ENCODE measurements at regions not wholly inside any gene's neighbourhood (a gene's known extent, or its start where the extent isn't known, plus 50 kb on each side); places are given as distances from the start of the nearest gene placed in this dataset.

DNA sequence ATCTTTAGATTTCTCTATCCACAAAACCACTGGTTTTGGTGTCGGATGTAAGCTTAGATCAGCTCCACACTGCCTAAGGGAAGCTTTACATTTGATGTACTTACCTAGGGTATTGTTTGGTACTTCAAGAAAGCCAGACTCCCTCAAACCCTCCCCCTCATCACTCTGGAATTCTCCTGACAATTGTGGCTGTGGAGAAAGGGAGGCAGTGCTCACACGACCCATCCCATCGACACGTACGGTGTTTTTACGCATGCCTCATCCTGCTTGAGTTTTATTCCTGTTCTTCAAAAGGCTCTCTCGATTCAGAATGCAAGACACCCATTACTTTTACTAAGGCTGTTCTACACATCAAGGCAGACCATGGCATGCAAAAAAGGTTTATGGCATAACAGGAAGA is 67.3 kb upstream of the ONECUT1 start:
- Histone ChIP-seq H3K4me1 (replicated peaks) (no peaks in the 10 kb centered on the region), H3K9me3 (no peaks in the 10 kb centered on the region), H3K4me3 (no peak overlapping the region), H3K27ac (no peak overlapping the region), H3K27me3 (replicated peaks; ENCODE audit: insufficient read depth) (peaks cover 5% of the 10 kb centered on the region), H3K36me3 (no peaks in the 10 kb centered on the region)
- TF ChIP-seq POLR2AphosphoS5 (IDR thresholded peaks at IDR 0.05) (no peak), POLR2A (IDR thresholded peaks at IDR 0.05) (no peak)
- TF ChIP-seq, protein P1, sequence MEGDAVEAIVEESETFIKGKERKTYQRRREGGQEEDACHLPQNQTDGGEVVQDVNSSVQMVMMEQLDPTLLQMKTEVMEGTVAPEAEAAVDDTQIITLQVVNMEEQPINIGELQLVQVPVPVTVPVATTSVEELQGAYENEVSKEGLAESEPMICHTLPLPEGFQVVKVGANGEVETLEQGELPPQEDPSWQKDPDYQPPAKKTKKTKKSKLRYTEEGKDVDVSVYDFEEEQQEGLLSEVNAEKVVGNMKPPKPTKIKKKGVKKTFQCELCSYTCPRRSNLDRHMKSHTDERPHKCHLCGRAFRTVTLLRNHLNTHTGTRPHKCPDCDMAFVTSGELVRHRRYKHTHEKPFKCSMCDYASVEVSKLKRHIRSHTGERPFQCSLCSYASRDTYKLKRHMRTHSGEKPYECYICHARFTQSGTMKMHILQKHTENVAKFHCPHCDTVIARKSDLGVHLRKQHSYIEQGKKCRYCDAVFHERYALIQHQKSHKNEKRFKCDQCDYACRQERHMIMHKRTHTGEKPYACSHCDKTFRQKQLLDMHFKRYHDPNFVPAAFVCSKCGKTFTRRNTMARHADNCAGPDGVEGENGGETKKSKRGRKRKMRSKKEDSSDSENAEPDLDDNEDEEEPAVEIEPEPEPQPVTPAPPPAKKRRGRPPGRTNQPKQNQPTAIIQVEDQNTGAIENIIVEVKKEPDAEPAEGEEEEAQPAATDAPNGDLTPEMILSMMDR (IDR thresholded peaks at IDR 0.05) = no peak
- 40% methylated on average over 7 of the region's 7 CpGs for WGBS
- intact Hi-C loops (cut with DNase I) = no loop called here
- DNase-seq (ENCODE audit: low spot score) = no peak

DNA sequence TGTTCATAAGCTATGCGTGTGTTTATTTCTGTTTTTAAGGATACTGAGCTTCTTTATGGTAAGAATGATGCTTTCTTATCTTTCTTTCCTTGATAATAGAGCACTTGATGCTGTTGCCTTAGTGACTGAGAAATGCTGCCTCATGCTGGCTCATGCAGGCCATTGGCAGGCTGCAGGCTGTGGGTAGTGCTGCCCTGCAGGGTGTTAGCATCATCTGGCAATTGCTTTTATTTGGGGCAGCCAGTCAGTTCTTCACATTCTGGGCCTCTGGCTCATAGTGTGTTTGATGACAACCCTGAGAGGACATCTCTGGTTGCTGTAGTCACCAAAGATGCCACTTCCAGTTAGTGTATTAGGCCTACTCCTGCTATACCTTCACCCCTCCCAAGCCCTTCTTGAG is 66.2 kb upstream of the ONECUT1 start:
- H3K27ac ChIP-seq = no peak overlapping the region
- 92% methylated on average over 1 of the region's 1 CpG for WGBS

GRCh38 chr15:52855157-52855556 is 65.0 kb upstream of the ONECUT1 start:
- TF ChIP-seq POLR2AphosphoS5 (IDR thresholded peaks at IDR 0.05) (no peak), POLR2A (IDR thresholded peaks at IDR 0.05) (no peak)
- TF ChIP-seq, protein P1 (IDR thresholded peaks at IDR 0.05) = no peak
- no peaks in the 10 kb centered on the region for H3K36me3 ChIP-seq
- no peak for DNase-seq (ENCODE audit: low spot score)
- no peaks in the 10 kb centered on the region for H3K4me1 ChIP-seq (replicated peaks)
- intact Hi-C loops (cut with DNase I) = no loop called here
- no peak overlapping the region for H3K27ac ChIP-seq
- no peaks in the 10 kb centered on the region for H3K9me3 ChIP-seq
- peaks cover 5% of the 10 kb centered on the region for H3K27me3 ChIP-seq (replicated peaks; ENCODE audit: insufficient read depth)
- no peak overlapping the region for H3K4me3 ChIP-seq
- WGBS = 44% methylated on average over 3 of the region's 3 CpGs

More for the DNA sequence above, 66.2 kb upstream of the ONECUT1 start:
- Histone ChIP-seq H3K4me3 (no peak overlapping the region), H3K27me3 (replicated peaks; ENCODE audit: insufficient read depth) (peaks cover 5% of the 10 kb centered on the region), H3K9me3 (no peaks in the 10 kb centered on the region), H3K4me1 (replicated peaks) (no peaks in the 10 kb centered on the region), H3K36me3 (no peaks in the 10 kb centered on the region)
- no peak for DNase-seq (ENCODE audit: low spot score)
- TF ChIP-seq, protein P1 (IDR thresholded peaks at IDR 0.05) = no peak
- no peak for TF ChIP-seq POLR2AphosphoS5 (IDR thresholded peaks at IDR 0.05)
- no peak for TF ChIP-seq POLR2A (IDR thresholded peaks at IDR 0.05)
- intact Hi-C loops (cut with DNase I) = no loop called here

GRCh38 chr15:52844823-52845222 is 54.7 kb upstream of the ONECUT1 start:
- Histone ChIP-seq H3K4me3 (no peak overlapping the region), H3K36me3 (no peaks in the 10 kb centered on the region), H3K9me3 (no peaks in the 10 kb centered on the region), H3K27me3 (replicated peaks; ENCODE audit: insufficient read depth) (no peaks in the 10 kb centered on the region), H3K4me1 (replicated peaks) (no peaks in the 10 kb centered on the region), H3K27ac (no peak overlapping the region)
- intact Hi-C loops (cut with DNase I) = no loop called here
- DNase-seq (ENCODE audit: low spot score) = no peak
- TF ChIP-seq, protein P1 (IDR thresholded peaks at IDR 0.05) = no peak
- TF ChIP-seq POLR2AphosphoS5 (IDR thresholded peaks at IDR 0.05) = no peak
- TF ChIP-seq POLR2A (IDR thresholded peaks at IDR 0.05) = no peak
- WGBS = 67% methylated on average over 5 of the region's 5 CpGs
